ENCODE measurements at regions not wholly inside any gene's neighbourhood (a gene's known extent, or its start where the extent isn't known, plus 50 kb on each side); places are given as distances from the start of the nearest gene placed in this dataset.
A peak's percentile ranks its signal among the peaks of the same experiment; 100 is the strongest.
"Not testable (repeated sequence)": the region's sequence is repeated elsewhere in the genome, so short reads cannot be mapped to it uniquely, and the experiment has no call there.

GRCh38 chrX:3820167-3820566 is 106.7 kb upstream of the PRKX start:
- DNase-seq (ENCODE audit: low spot score in 2 of 2): no peak
- Histone ChIP-seq H3K27ac (no peak overlapping the region), H3K9me3 (no peaks in the 10 kb centered on the region), H3K36me3 (no peaks in the 10 kb centered on the region), H3K27me3 (no peaks in the 10 kb centered on the region), H3K4me1 (peaks cover 2% of the 10 kb centered on the region in 2 donors), H3K4me3 (no peak overlapping the region)
- intact Hi-C loops (cut with DNase I): no loop called here
- TF ChIP-seq CTCF (IDR thresholded peaks at IDR 0.05): no peak

GRCh38 chrX:3817480-3817879 is 104.0 kb upstream of the PRKX start:
- H3K4me3 ChIP-seq; H3K27ac ChIP-seq; H3K4me1 ChIP-seq; H3K27me3 ChIP-seq; H3K9me3 ChIP-seq; H3K36me3 ChIP-seq; DNase-seq (ENCODE audit: low spot score in 2 of 2): not testable (repeated sequence)
- intact Hi-C loops (cut with DNase I): loop anchor here (5.0 kb wide), 1 partner anchor 1485 kb away; no protein-coding TSS in a partner anchor

GRCh38 chrX:3815896-3816664 is 102.6 kb upstream of the PRKX start:
- H3K4me3 ChIP-seq: peak overlapping the region; percentile 80 to 92
- no peak for TF ChIP-seq CTCF (IDR thresholded peaks at IDR 0.05)
- H3K27me3 ChIP-seq: no peaks in the 10 kb centered on the region
- no peaks in the 10 kb centered on the region for H3K36me3 ChIP-seq
- peak overlapping the region; percentile 90 to 97 for H3K27ac ChIP-seq
- DNase-seq (ENCODE audit: low spot score in 2 of 2): peak in 1 of 2 donors; percentile 76
- H3K9me3 ChIP-seq: no peaks in the 10 kb centered on the region
- peaks cover 2 to 6% of the 10 kb centered on the region in 2 donors for H3K4me1 ChIP-seq
- intact Hi-C loops (cut with DNase I): loop anchor here (1.0 to 5.0 kb wide), 2 partner anchors 888 to 1484 kb away; no protein-coding TSS in a partner anchor

- intact Hi-C loops (cut with DNase I): loop anchor here (1.0 to 5.0 kb wide), 4 partner anchors 99 to 1204 kb away; partner anchors contain the start of gene PRKX
- DNase-seq (ENCODE audit: low spot score in 2 of 2): no peak
These were observed 98.2 kb upstream of the PRKX start for GRCh38 chrX:3811331-3812311.

GRCh38 chrX:3807906-3808305 is 94.5 kb upstream of the PRKX start:
- Histone ChIP-seq H3K4me3 (no peak overlapping the region), H3K27ac (no peak overlapping the region), H3K36me3 (no peaks in the 10 kb centered on the region), H3K27me3 (no peaks in the 10 kb centered on the region), H3K9me3 (no peaks in the 10 kb centered on the region), H3K4me1 (no peaks in the 10 kb centered on the region)
- no peak for DNase-seq (ENCODE audit: low spot score in 2 of 2)
- intact Hi-C loops (cut with DNase I): no loop called here
- TF ChIP-seq CTCF (IDR thresholded peaks at IDR 0.05): no peak

More at GRCh38 chrX:3811331-3812311, 98.2 kb upstream of the PRKX start:
- H3K4me3 ChIP-seq: no peak overlapping the region
- H3K36me3 ChIP-seq: no peaks in the 10 kb centered on the region
- H3K27me3 ChIP-seq: no peaks in the 10 kb centered on the region
- TF ChIP-seq CTCF (IDR thresholded peaks at IDR 0.05): peak; percentile 32 to 64 (median 48)
- peaks cover 0 to 4% of the 10 kb centered on the region in 2 donors for H3K4me1 ChIP-seq
- no peak overlapping the region for H3K27ac ChIP-seq
- no peaks in the 10 kb centered on the region for H3K9me3 ChIP-seq

Measured in ascending aorta (tissue), 2 donors.